Bronchial epithelial cell (primary cell): ENCODE measurements at regions not wholly inside any gene's neighbourhood (a gene's known extent, or its start where the extent isn't known, plus 50 kb on each side); places are given as distances from the start of the nearest gene placed in this dataset.

Source experiments
- DNase-seq: peaks from one replicate; pipeline ENCODE4 v3.0.0-alpha.2; 2010; ENCODE audit warnings: low read depth
- FAIRE-seq: peaks from 2 replicates; lab custom pipeline; 2011; peaks lifted over from hg19 to GRCh38; lab: Jason Lieb, UNC
- H3K27me3 ChIP-seq: 2 replicates; pipeline ENCODE4 v1.5.1; 2011; ENCODE audit warnings: low read length; ENCODE audit not compliant: control insufficient read depth, insufficient read depth
- H3K36me3 ChIP-seq: 2 replicates; pipeline ENCODE4 v1.5.1; 2011; ENCODE audit warnings: low read length; ENCODE audit not compliant: control insufficient read depth, insufficient read depth
- H3K4me3 ChIP-seq: 2 replicates; pipeline ENCODE4 v1.5.1; 2011; ENCODE audit warnings: mild to moderate bottlenecking, low read depth, low read length, control low read depth
- TF ChIP-seq, protein P1 (sequence below): IDR thresholded peaks from 2 replicates; pipeline ENCODE4 v1.5.1; 2011; ENCODE audit warnings: mild to moderate bottlenecking, moderate library complexity, low read length, control low read depth, inconsistent platforms; ENCODE audit not compliant: insufficient read depth, severe bottlenecking

GRCh38 chr11:92286709-92287108 lies 62.1 kb downstream of the FAT3 start:
- Histone ChIP-seq H3K4me3 (no peak overlapping the region), H3K27me3 (no peaks in the 10 kb centered on the region), H3K36me3 (no peaks in the 10 kb centered on the region)
- DNase-seq = no peak
- TF ChIP-seq, protein P1, sequence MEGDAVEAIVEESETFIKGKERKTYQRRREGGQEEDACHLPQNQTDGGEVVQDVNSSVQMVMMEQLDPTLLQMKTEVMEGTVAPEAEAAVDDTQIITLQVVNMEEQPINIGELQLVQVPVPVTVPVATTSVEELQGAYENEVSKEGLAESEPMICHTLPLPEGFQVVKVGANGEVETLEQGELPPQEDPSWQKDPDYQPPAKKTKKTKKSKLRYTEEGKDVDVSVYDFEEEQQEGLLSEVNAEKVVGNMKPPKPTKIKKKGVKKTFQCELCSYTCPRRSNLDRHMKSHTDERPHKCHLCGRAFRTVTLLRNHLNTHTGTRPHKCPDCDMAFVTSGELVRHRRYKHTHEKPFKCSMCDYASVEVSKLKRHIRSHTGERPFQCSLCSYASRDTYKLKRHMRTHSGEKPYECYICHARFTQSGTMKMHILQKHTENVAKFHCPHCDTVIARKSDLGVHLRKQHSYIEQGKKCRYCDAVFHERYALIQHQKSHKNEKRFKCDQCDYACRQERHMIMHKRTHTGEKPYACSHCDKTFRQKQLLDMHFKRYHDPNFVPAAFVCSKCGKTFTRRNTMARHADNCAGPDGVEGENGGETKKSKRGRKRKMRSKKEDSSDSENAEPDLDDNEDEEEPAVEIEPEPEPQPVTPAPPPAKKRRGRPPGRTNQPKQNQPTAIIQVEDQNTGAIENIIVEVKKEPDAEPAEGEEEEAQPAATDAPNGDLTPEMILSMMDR = no peak
- no peak for FAIRE-seq

GRCh38 chr11:92295175-92296137 lies 70.8 kb downstream of the FAT3 start:
- TF ChIP-seq, protein P1 = no peak
- Histone ChIP-seq H3K36me3 (no peaks in the 10 kb centered on the region), H3K27me3 (no peaks in the 10 kb centered on the region), H3K4me3 (no peak overlapping the region)
- no peak for DNase-seq
- no peak for FAIRE-seq

DNA sequence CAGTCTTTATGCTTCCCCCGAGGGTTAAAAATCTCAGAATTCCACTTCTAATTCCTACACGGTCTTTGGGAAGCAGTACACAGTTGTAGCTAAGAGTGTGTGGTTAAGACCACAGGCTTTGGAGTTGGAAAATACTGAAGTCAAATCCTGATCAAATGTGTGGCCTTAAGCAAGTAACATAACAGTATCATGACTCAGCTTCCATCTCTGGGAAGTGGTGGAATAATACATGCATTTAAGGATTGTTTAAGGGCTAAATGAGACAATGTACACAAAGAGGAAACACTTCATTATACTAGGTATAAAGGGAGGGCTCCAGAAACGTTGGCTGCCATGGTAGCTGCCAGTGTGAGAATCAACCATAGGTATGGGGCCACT lies 71.5 kb downstream of the FAT3 start:
- FAIRE-seq (no peak), DNase-seq (peak; percentile 77)
- Histone ChIP-seq H3K4me3 (no peak overlapping the region), H3K36me3 (no peaks in the 10 kb centered on the region), H3K27me3 (no peaks in the 10 kb centered on the region)
- TF ChIP-seq, protein P1 = no peak

DNA sequence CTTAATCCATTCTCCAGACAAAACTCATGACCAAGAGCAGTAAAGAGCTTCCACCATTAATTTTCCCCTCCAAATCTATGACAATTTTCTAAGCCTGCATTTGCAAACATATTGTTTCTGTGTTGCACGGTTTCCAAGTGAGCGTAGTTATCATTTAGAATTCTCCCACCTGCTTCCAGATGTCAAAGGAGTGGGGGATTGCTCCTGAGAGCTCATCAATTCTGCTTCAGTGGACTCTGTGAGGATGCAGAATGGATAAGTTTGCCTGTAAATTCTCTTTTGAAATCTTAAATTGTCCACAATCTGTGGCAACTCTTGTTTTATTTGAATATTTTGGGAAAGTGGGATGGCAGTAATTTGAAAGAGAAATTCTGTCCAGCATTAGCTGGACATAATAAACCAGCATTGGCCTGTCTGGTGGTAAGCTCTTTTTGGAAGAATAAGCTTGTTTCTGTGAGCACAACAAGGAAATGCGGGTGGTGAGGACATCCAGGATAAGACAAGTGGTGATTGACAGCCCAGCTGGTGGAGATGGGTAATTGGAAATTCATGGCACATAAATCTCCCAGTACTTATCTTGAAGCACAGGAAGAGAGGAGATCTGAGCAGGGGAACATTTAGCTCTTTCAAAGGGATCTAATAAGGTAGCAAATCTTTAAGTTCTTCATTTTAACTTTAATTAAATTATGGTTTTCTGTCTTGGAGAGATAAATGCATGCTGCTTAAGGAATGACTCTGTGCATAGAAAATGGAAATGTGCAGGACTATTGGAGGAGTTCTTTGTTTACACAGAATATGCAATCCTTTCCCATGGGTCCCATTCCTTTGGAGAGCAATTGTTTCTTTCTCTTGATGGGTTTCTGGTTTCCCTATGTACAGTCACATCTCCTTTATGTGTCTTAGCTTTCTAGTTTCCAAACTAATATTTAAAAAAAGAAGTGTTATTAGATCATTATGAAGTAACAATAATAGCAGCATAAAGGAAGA lies 73.2 kb downstream of the FAT3 start:
- TF ChIP-seq, protein P1 = no peak
- no peak for DNase-seq
- no peak for FAIRE-seq
- Histone ChIP-seq H3K36me3 (no peaks in the 10 kb centered on the region), H3K27me3 (no peaks in the 10 kb centered on the region), H3K4me3 (no peak overlapping the region)

DNA sequence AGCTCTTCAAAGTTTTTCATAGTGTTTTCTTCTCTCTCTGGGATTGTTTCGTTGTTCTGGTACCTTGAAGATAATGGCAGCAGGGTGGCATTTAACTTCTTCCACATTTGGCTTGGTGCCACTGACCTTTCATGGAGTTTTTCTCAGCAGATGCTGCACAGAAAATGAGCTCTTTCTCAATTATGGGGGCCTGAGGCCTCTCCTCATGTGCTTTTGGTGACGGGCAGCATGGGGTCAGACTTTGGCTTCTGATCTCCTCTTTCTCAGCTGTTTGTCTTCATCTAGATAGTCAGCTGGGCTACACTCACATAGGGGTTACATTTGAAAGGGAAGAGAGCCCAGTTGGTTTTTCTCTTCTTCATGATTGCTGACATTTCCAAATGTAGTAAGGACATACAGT lies 76.3 kb downstream of the FAT3 start:
- DNase-seq (no peak), FAIRE-seq (no peak)
- Histone ChIP-seq H3K36me3 (no peaks in the 10 kb centered on the region), H3K27me3 (no peaks in the 10 kb centered on the region), H3K4me3 (no peak overlapping the region)
- TF ChIP-seq, protein P1 = no peak
